B cell (primary cell): ENCODE measurements at regions not wholly inside any gene's neighbourhood (a gene's known extent, or its start where the extent isn't known, plus 50 kb on each side); places are given as distances from the start of the nearest gene placed in this dataset.

Source experiments
- ATAC-seq: fragments of 200-7000 bp; cut with Tn5 transposase; one replicate; pipeline ENCODE4 v1.10.0; 2021; ENCODE audit warnings: low read depth, mild to moderate bottlenecking, moderate number of reproducible peaks, moderate library complexity
- CTCF ChIA-PET: fragments of 350-600 bp; sonication (Branson Sonifier 250); formaldehyde crosslinking; loops from one replicate; lab custom pipeline; 2021; ENCODE audit warnings: antibody characterized with exemption, inconsistent platforms; lab: Charles Lee
- POLR2A ChIA-PET: fragments of 350-600 bp; sonication (Branson Sonifier 250); formaldehyde crosslinking; loops from one replicate; lab custom pipeline; 2021; ENCODE audit warnings: antibody characterized with exemption; lab: Charles Lee
- DNase-seq: peaks from one replicate; pipeline ENCODE4 v3.0.0; 2013
- H2AFZ ChIP-seq: 2 replicates; pipeline ENCODE4 v1.6.1; 2012; ENCODE audit warnings: mild to moderate bottlenecking, low read depth, low read length; ENCODE audit not compliant: insufficient read depth, poor library complexity, severe bottlenecking
- H3K27ac ChIP-seq, 2 donors: 1 replicate in 1 of 2; 2 replicates in 1 of 2; pipeline ENCODE4 v1.5.1; 2012 to 2013; ENCODE audit warnings: low read length in 2 of 2, mild to moderate bottlenecking in 2 of 2, moderate library complexity in 1 of 2
- H3K27me3 ChIP-seq, 4 experiments: fragments of 200-600 bp in 1 of 4; sonication (generic) in 1 of 4; replicated peaks in 1 of 4; 1 replicate in 2 of 4; 2 replicates in 2 of 4; pipeline versions ENCODE4 v1.6.1 to v1.7.0; 2013 to 2016; ENCODE audit warnings: low read length in 3 of 4, mild to moderate bottlenecking in 2 of 4, mixed read lengths in 1 of 4, moderate library complexity in 1 of 4; ENCODE audit not compliant: insufficient read depth in 4 of 4, control insufficient read depth in 3 of 4; ENCODE audit errors: control extremely low read depth in 1 of 4
- H3K36me3 ChIP-seq, 2 experiments: replicated peaks in 1 of 2; 1 replicate in 1 of 2; 2 replicates in 1 of 2; pipeline versions ENCODE4 v1.6.1 to v1.7.1; 2013; ENCODE audit warnings: low read length in 1 of 2; ENCODE audit not compliant: insufficient read depth in 2 of 2, control insufficient read depth in 1 of 2; ENCODE audit errors: control extremely low read depth in 1 of 2, extremely low read depth in 1 of 2
- H3K4me1 ChIP-seq, 2 donors: fragments of 200-600 bp in 1 of 2; sonication (generic) in 1 of 2; 1 replicate in 1 of 2; 2 replicates in 1 of 2; pipeline versions ENCODE4 v1.5.1 to v1.6.1; 2013 to 2017; ENCODE audit warnings: low read length in 2 of 2; ENCODE audit not compliant: control insufficient read depth in 2 of 2, insufficient read depth in 2 of 2
- H3K4me2 ChIP-seq: replicated peaks from 2 replicates; pipeline ENCODE3; 2012; ENCODE audit warnings: mild to moderate bottlenecking, low read depth, low read length; ENCODE audit not compliant: poor library complexity, severe bottlenecking
- H3K4me3 ChIP-seq, 5 experiments: fragments of 200-600 bp in 1 of 5; sonication (generic) in 1 of 5; 1 replicate in 3 of 5; 2 replicates in 2 of 5; pipeline versions ENCODE4 v1.5.1 to v1.7.0; 2011 to 2016; ENCODE audit warnings: low read length in 4 of 5, mild to moderate bottlenecking in 4 of 5, low read depth in 2 of 5, control low read depth in 1 of 5, moderate library complexity in 1 of 5; ENCODE audit not compliant: insufficient read depth in 1 of 5; ENCODE audit errors: control extremely low read depth in 1 of 5, extremely low read depth in 1 of 5
- H3K79me2 ChIP-seq: fragments of 200-600 bp; sonication (generic); one replicate; pipeline ENCODE4 v1.6.0; 2016; ENCODE audit warnings: low read length; ENCODE audit not compliant: control insufficient read depth, insufficient read depth
- H3K9ac ChIP-seq: fragments of 200-600 bp; sonication (generic); 2 replicates; pipeline ENCODE4 v1.6.1; 2017; ENCODE audit warnings: mild to moderate bottlenecking, low read length, moderate library complexity
- H3K9me3 ChIP-seq, 3 donors: one replicate each; pipeline versions ENCODE4 v1.6.1 to v1.7.1; 2013; ENCODE audit warnings: low read length in 2 of 3; ENCODE audit not compliant: control insufficient read depth in 2 of 3, insufficient read depth in 1 of 3; ENCODE audit errors: control extremely low read depth in 1 of 3
- H4K20me1 ChIP-seq: 2 replicates; pipeline ENCODE4 v1.6.0; 2012; ENCODE audit warnings: mild to moderate bottlenecking, low read length; ENCODE audit not compliant: insufficient read depth, control insufficient read depth, poor library complexity, severe bottlenecking
- H3K27ac Mint-ChIP-seq: one replicate; pipeline ENCODE4 v1.8.0; 2021; ENCODE audit warnings: mixed read lengths
- H3K27me3 Mint-ChIP-seq: one replicate; pipeline ENCODE4 v1.8.0; 2021; ENCODE audit warnings: mixed read lengths
- H3K4me1 Mint-ChIP-seq: one replicate; pipeline ENCODE4 v1.8.0; 2021; ENCODE audit warnings: mixed read lengths
- H3K4me3 Mint-ChIP-seq: one replicate; pipeline ENCODE4 v1.8.0; 2021; ENCODE audit warnings: mixed read lengths
- H3K9me3 Mint-ChIP-seq: one replicate; pipeline ENCODE4 v1.8.0; 2022; ENCODE audit warnings: mixed read lengths; ENCODE audit not compliant: insufficient read depth
- EZH2 ChIP-seq: IDR thresholded peaks from 2 replicates; pipeline ENCODE4 v1.6.1; 2012; ENCODE audit warnings: borderline replicate concordance, low read depth, mild to moderate bottlenecking, moderate library complexity, low read length; ENCODE audit not compliant: insufficient read depth, poor library complexity, severe bottlenecking
- WGBS: methylation state at CpG from one replicate; pipeline ENCODE4 v1.1.5; 2013; ENCODE audit warnings: missing lambda C conversion rate; ENCODE audit not compliant: insufficient coverage; 5-methylcytosine and 5-hydroxymethylcytosine counted together
- intact Hi-C: fragments of 100-400 bp; cut with micrococcal nuclease; formaldehyde crosslinking; loops from one replicate; pipeline ENCODE4 v1.10.0; 2022
- TF ChIP-seq, protein P1 (sequence below): fragments of 200-600 bp; IDR thresholded peaks from one replicate; pipeline ENCODE4 v1.8.0; 2022; ENCODE audit warnings: antibody characterized with exemption, mild to moderate bottlenecking

DNA sequence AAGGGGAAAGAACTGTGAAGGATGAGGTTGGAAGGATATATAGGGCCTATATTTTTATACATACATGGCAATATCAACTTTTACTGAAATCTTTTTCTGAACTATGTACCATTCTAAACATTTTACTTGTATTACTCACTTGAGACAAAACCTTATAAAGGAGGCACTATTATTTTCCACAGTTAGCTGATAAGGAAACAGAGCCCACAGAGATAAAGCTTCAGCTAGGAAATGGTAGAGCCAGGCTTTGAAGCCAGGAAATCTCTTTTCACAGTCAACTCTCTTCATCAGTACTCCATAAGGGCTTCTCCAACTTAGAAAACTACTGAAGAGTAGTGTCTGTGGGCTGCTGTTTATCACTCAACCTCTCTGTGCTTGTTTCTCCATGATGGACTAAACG is 613.7 kb downstream of the PRELID2 start:
- Mint-ChIP-seq H3K4me1 (no peaks in the 10 kb centered on the region), H3K9me3 (no peaks in the 10 kb centered on the region), H3K4me3 (no peak overlapping the region), H3K27me3 (no peaks in the 10 kb centered on the region), H3K27ac (no peak overlapping the region)
- H3K9ac ChIP-seq, result no peak overlapping the region
- H3K4me3 ChIP-seq, result no peak overlapping the region
- no peaks in the 10 kb centered on the region for H3K27me3 ChIP-seq
- ChIA-PET CTCF (no interaction called here), POLR2A (no interaction called here)
- H2AFZ ChIP-seq, result no peak overlapping the region
- H3K9me3 ChIP-seq, result no peaks in the 10 kb centered on the region
- H4K20me1 ChIP-seq, result no peaks in the 10 kb centered on the region
- no peak overlapping the region for H3K27ac ChIP-seq
- no peak for DNase-seq
- WGBS, result no CpG with 5 or more reads among the region's 1 CpG
- no peaks in the 10 kb centered on the region for H3K79me2 ChIP-seq
- no peaks in the 10 kb centered on the region for H3K36me3 ChIP-seq
- intact Hi-C loops, result no loop called here
- no peak for ATAC-seq
- H3K4me1 ChIP-seq, result no peaks in the 10 kb centered on the region
- no peak for TF ChIP-seq EZH2
- TF ChIP-seq, protein P1, sequence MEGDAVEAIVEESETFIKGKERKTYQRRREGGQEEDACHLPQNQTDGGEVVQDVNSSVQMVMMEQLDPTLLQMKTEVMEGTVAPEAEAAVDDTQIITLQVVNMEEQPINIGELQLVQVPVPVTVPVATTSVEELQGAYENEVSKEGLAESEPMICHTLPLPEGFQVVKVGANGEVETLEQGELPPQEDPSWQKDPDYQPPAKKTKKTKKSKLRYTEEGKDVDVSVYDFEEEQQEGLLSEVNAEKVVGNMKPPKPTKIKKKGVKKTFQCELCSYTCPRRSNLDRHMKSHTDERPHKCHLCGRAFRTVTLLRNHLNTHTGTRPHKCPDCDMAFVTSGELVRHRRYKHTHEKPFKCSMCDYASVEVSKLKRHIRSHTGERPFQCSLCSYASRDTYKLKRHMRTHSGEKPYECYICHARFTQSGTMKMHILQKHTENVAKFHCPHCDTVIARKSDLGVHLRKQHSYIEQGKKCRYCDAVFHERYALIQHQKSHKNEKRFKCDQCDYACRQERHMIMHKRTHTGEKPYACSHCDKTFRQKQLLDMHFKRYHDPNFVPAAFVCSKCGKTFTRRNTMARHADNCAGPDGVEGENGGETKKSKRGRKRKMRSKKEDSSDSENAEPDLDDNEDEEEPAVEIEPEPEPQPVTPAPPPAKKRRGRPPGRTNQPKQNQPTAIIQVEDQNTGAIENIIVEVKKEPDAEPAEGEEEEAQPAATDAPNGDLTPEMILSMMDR, result no peak
- no peak overlapping the region for H3K4me2 ChIP-seq

DNA sequence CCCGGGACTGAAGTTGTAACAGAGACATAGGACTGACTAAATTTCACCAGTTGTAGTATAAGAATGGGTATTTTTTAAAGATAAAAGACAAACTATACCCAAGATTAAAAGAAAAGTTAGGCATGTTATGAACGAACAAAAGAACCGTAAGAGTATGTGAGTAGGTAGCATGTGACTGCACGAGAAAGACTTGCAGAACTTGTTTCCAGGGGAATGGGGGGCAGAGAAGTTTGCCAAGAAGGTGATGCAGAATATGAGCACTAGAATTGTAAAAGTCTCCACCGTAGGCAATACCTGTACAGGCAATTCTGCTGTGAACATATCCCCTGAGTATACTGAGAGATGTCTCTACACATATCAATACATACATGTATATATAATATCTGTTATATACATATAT is 614.7 kb downstream of the PRELID2 start:
- DNase-seq (no peak), ATAC-seq (no peak)
- Mint-ChIP-seq H3K9me3 (peaks cover 1% of the 10 kb centered on the region), H3K27me3 (no peaks in the 10 kb centered on the region), H3K4me3 (no peak overlapping the region), H3K27ac (no peak overlapping the region), H3K4me1 (no peaks in the 10 kb centered on the region)
- ChIA-PET POLR2A (no interaction called here), CTCF (no interaction called here)
- Histone ChIP-seq H3K9me3 (no peaks in the 10 kb centered on the region), H3K4me3 (no peak overlapping the region), H3K27me3 (no peaks in the 10 kb centered on the region), H2AFZ (no peak overlapping the region), H3K79me2 (no peaks in the 10 kb centered on the region), H3K4me2 (no peak overlapping the region), H3K9ac (no peak overlapping the region), H3K36me3 (no peaks in the 10 kb centered on the region), H3K27ac (no peak overlapping the region), H3K4me1 (no peaks in the 10 kb centered on the region), H4K20me1 (no peaks in the 10 kb centered on the region)
- no peak for TF ChIP-seq EZH2
- TF ChIP-seq, protein P1, result no peak
- intact Hi-C loops, result no loop called here
- 74% methylated on average over 3 of the region's 5 CpGs for WGBS
